GM18861 (cell line): ENCODE measurements at regions not wholly inside any gene's neighbourhood (a gene's known extent, or its start where the extent isn't known, plus 50 kb on each side); places are given as distances from the start of the nearest gene placed in this dataset.
A peak's percentile ranks its signal among the peaks of the same experiment; 100 is the strongest.
"Not testable (repeated sequence)": the region's sequence is repeated elsewhere in the genome, so short reads cannot be mapped to it uniquely, and the experiment has no call there.

Experiments used
- ATAC-seq: cut with Tn5 transposase; IDR thresholded peaks from one replicate; pipeline ENCODE4 v1.9.1; 2021; ENCODE audit not compliant: unreplicated experiment

DNA sequence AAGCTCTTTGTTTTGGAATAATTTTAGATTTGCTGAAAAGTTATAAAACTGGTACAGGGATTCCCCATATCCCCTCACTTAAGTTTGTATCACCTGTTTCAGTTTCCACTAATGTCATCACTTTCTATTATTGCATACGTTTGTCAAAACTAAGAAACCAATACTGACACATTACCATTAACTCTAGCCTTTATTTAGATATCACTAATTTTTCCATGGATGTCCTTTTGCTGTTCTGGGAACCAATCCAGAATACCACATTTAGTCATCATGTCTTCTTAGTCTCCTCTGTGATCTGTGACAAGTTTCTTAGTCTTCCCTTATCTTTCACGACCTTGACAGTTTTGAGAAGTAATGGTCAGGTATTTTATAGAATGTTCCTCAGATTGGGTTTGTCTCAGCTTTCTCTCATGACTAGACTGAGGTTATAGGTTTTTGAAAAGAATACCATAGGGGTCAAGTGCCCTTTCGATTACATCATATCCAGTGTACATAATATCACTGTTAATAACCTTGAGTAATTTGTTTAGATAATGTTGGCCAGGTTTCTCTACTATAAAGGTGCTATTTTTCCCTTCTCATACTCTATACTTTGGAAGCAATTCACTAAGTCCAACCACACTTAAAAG, 51.9 kb upstream of the NMUR2 start:
- ATAC-seq, result peak; percentile 67

DNA sequence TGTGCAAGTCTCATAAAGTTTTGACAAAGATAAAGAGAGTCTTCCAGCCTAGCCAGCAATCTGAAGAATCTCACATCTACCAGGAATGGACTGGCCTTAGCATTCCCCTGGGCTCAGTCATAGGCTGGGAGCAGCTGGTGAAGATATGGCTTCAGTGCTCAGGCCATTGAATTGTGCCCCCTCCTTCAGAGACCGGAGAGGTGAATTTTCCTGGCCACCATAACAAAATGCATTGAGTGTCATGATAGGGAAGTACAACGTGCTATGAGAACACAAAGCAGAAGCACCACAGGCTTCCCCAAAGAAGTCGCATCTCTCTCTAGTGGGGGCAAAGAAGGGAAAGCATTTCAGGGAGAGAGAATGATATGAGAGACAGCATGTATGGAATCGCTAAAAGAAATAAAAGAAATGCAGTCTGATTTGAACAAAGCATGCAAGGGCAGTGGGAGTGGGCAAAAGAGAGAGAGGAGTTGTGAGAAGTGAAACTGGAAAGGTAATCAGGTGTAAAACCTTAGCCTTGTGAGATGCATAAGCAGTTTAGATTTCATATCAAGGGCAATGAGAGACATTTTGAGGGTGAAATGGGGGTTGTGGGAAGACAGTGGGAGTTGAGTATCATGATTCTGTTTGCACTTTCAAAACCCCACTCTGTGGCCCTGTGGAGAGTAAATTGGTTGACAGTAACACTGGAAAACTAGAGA, 57.1 kb upstream of the NMUR2 start:
- peak; percentile 86 for ATAC-seq

DNA sequence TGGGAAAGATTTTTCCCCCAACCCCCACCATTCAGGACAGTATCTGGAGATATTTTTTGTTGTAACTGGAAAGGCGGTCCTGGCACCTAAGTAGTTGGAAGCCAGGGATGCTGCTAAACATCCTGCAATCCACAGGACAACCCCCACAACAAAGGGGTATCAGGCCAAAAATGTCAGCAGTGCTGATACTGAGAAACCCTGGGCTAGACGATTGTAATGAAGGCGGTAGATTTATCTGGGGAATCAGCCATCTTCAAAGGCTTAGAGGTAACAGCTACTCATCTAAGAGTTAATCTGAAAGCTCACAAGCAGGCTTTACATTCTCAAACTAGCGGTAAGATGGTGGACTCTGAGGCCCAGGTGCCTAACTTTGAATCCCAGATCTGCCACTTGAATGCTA, 59.0 kb upstream of the NMUR2 start:
- no peak for ATAC-seq

DNA sequence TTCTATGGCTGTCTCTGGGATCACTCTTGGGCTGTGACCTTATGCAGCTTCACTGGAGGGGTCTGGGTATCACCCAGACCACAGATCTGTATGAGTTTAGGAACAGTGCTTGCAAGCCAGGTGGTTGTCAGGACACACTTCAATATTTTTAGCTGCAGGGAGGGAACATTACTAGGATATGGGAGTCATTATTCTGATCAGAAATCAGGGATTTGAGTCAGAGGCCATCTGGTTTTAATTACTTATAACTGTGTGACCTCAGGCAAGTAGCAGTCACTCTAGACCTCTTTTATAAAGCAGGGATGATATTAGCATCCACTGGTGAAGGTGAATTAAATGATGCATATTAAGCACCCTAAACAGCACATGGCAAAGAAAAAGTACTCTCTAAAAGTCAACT, 60.1 kb upstream of the NMUR2 start:
- ATAC-seq, result no peak

DNA sequence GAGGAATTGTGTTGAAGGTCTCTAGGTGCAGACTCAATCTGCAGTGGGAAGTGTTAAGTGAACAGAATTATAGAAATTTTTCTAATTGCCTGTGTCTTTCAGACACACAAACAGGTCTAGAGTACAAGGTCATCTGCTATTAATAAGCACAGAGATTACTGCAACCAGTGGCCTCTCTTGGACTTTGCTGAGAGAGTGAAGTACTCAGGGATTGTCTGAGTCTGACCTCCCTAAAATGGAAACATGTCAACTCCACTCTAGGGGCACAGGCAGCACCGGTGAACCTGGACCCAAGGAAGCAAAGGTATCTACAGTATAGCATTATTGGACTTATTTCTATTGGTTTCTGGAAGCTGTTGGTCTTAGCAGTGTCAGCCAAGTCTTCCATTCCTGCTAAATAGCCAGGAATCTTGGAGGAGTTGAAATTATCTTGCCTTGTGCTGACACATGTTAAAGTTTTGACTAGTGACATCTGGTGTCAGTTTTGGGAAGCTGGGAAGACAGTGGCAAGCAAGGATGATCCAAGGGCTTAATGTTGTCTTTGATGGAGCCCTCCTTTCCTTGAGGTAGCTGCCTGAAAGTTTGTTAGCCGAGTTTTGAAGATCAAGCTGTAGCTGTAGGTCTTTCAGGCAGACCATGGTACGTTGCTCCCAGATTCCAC, 61.1 kb upstream of the NMUR2 start:
- ATAC-seq, result no peak

DNA sequence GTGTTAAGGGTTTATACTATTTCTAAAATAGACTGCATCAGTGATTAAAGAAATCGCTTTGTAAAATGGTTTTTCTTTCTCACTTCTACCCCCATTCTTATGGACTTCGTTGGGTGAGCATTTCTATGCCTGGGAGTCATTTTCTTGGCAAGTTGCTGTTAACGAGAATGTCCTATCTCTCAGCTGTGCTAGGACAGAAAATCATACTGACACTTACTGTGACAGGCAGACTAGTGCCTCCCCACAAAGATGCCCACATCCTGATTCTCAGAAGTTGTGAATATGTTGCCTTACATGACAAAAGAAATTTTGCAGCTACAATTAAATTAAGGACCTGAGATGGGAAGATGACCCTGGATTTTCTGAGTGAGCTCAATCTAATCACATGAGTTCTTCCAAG, 65.1 kb upstream of the NMUR2 start:
- no peak for ATAC-seq

DNA sequence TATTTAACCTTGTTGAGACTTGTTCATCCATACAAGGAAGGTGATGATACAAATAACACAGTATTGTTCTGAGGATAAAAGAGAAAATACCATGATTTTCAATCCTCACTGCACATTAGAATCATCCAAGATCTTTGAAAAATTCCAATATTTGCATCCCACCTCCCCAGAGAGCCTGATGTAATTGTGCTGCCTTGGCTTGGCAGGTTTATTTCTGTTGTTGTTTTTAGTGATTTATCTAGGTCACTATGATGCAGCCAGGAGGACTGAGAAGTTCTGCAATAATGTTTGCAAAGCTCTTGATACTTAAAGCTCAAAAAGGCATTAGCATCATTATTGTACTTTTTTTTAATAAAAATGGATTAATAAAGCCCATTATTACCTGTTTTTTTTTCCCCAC, 67.0 kb upstream of the NMUR2 start:
- no peak for ATAC-seq

DNA sequence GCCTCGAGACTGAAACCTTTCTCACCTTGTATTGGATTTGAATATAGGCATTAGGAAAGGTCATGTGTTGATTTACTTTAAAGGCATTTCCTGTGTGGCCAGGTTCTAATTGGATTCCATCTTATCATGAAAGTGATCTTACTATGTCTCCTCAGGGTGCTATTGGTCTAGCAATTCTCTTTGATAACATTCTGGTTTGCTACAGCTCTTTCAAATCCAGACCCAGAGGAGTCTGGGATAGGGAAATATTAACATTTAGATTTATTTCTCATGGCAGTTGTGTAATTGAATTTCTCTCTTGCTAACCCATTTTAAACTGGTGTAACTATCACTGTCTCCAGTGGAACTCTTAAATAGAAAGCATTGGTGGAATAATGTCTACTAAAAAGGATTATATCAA, 69.9 kb upstream of the NMUR2 start:
- ATAC-seq, result no peak

DNA sequence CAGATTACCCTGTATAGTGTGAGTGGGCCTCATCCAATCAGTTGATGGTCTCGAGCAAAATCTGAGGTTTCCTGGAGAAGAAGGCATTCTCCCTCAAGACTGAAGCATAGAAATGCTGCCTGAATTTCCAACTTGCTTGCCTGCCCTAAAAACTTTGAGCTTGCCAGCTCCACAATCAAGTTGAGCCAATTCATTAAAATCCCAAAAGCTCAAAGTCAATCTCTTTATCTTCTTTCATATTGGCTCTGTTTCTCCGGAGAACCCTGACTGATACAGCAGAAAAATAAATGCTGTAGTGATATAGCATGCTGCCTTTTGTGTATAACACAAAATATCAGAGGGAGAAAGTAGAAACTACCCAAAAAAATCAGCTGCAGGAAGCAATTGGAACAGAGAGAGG, 72.5 kb upstream of the NMUR2 start:
- no peak for ATAC-seq

DNA sequence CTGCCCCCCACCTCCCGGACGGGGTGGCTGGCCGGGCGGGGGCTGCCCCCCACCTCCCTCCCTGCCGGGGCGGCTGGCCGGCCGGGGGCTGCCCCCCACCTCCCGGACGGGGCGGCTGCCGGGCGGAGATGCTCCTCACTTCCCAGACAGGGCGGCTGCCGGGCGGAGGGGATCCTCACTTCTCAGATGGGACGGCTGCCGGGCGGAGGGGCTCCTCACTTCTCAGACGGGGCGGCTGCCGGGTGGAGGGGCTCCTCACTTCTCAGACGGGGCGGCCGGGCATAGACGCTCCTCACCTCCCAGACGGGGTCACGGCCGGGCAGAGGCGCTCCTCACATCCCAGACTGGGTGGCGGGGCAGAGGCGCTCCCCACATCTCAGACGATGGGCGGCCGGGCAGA, 74.8 kb upstream of the NMUR2 start:
- not testable (repeated sequence) for ATAC-seq

DNA sequence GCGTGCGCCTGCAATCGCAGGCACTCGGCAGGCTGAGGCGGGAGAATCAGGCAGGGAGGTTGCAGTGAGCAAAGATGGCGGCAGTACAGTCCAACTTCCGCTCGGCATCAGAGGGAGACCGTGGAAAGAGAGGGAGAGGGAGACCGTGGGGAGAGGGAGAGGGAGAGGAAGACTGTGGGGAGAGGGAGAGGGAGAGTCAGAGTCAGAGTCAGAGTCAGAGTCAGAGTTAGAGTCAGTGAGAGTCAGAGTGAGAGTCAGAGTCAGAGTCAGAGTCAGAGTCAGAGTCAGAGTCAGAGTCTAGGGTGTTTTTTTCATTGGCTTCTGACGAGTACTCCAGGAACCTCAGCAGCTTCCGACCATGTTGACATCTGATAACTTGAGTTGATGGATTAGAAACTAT, 75.6 kb upstream of the NMUR2 start:
- not testable (repeated sequence) for ATAC-seq

DNA sequence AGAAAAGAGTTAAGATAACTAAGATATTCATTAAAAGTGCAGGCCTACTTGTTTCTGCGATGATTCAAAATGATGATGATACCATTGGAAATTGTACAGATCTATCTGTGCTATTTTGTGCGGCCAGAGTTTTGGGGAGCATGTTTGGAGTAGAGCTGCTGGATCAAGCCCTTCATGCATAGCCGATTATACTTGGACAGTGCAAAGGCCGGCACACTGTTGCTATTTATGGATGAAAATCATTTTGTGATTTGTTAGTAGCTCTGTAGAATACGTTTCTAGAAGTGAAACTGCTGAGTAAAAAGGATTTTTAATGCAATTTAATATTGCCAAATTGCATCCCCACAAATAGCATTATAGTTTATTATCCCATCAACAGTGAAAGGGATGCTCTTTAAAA, 82.1 kb upstream of the NMUR2 start:
- ATAC-seq, result no peak

DNA sequence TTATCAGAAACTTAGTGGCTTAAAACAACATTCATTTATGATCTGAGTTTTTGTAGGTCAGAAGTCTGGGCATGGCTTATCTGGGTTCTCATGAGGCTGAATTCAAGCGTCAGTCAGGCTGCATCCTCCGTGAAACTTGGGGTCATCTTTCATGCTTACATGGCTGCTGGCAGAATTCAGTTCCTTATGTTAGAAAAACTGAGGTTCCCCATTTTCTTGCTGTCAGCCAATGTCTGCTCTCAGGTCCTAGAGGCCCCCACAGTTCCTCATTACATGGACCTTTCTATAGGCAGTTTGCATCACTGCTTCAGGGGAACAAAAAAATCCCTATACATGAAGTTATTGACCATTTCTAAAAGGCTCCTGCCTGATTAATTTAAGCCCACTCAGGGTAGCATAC, 83.8 kb upstream of the NMUR2 start:
- no peak for ATAC-seq

DNA sequence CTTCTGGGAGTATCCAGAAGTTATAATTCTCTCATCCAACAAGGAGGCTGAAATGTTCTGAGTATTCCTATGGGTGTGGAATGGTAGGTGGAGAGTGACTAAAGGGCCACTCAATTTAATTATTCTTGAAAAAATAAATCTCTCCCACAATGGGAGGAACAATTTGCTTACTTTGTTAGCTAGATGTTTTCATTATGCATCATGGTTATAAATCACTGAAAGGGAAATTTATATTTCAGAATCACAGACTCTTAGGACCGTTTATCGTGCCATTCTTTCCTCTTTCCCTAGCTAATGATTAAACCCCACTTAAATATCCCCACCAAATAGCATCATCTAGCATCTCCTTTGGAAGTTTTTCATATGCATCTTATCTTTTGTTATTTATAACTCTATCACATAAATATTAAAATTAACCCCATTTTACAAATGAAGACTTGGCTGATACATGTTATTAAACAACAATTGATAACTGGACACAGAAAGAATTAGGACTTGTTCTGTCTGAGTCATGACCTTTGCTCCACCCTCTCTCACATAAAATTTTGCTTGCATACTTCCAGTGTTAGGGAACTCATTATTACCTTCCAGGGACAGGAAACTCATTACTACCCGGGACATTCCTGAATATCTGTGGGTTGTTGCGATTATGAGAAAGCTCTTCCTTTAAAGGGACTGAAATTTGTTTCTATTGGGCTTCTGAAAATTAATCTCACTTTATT, 94.9 kb upstream of the NMUR2 start:
- no peak for ATAC-seq

DNA sequence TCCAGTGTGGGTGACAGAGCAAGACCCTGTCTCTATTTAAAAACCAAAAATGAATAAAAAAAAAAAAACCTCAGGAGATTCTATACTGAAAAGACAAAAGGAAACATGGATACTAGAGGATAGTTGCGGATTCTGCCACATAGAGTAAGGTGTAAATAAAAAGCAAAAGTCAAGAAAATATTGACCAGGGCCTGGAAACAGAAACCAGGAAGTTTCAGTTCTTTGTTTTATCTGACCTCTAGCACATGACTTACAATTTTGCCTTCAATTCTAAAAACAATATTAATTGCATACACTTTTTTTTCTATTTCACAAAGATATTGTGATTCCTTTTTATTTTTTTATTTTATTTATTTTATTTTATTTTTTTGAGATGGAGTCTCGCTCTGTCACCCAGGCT, 96.2 kb upstream of the NMUR2 start:
- ATAC-seq, result no peak

DNA sequence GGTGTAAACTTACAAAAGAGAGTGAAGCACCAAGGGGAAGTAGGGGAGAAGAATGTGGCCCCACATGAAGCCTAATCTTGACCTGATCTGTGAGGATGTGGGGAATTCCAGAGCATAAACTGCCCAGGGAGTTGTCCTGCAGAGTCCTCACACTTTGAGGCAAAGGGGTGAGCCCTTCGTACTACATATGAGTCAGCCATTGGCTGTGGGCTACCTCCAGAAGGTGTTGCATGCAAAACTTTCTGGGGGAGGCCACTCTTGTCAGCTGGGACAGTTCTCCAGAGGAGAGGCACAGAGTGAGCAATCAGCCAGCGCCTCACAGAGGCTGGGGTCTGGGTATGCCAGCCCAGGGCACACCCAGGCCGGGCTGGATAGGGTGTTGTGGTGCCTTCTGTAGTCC, 98.1 kb upstream of the NMUR2 start:
- ATAC-seq, result no peak

DNA sequence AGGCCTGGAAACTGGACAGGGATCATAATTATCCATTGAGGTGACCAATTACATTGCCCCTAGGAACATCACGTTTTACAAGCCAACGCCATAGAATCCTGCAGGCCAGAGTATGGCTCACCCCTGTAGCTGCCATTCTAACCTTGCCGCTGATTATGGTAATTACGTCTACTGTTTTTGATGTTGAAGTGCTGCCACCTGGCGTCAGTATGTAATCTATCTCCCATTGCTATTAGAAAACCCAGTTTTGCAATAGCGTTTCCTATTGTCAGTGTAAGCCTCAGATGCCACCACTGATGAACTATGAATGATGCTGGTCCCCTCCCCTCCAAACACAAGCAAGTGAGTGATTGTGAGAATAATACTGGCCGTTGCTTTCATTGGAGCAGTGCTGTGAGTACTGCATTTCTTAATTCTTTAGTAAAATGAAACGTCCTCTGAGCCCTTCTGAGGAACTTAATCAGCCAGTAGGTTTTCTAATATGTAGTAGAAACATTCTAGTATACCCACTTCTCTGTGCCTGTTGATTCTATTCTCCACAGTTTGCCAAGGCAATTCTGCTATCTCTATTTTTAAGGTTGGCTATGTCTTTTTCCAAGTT, 100.5 kb upstream of the NMUR2 start:
- ATAC-seq, result peak; percentile 89

DNA sequence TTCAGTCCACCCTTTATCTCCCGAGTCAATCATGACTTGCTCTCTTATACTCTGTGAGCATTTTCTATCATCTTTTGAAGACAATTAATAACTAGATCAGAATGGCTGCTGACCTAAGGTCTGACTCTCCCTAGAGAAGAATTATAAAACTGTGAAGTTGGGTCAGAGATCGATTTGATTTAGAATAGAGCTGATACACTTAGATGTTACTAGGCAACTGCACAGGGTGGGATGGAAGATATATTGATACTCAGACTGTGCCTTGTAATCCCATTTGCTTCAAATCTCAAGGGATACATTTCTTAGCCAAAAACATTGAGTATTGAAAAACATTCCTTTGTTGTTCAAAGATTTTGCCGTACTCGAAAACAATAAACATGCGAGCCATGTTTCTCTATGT, 106.0 kb upstream of the NMUR2 start:
- no peak for ATAC-seq

DNA sequence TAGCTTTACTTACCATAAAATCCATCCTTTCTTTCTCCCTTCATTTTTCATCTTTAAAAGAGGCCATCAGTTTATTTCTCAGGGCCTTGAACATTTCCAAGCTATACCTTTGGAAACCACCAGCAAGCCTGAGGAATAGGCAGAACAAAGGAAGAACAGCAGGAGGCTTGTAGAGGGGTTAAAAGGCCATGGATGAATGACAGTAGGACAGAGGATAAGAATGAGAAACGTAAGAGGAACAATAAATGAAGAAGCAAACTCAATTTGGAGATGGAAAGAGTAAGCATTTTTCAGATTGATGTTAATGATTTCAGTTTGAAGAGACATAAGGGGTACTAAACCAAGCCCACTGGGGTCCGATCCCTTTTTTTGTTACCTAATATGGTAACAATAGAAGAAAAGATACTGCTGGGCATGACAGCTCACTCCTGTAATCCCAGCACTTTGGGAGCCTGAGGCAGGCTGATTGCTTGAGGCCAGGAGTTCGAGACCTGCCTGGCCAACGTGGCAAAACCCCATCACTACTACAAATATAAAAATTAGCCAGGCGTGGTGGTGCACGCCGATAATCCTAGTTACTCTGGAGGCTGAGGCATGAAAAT, 106.6 kb upstream of the NMUR2 start:
- ATAC-seq, result no peak

DNA sequence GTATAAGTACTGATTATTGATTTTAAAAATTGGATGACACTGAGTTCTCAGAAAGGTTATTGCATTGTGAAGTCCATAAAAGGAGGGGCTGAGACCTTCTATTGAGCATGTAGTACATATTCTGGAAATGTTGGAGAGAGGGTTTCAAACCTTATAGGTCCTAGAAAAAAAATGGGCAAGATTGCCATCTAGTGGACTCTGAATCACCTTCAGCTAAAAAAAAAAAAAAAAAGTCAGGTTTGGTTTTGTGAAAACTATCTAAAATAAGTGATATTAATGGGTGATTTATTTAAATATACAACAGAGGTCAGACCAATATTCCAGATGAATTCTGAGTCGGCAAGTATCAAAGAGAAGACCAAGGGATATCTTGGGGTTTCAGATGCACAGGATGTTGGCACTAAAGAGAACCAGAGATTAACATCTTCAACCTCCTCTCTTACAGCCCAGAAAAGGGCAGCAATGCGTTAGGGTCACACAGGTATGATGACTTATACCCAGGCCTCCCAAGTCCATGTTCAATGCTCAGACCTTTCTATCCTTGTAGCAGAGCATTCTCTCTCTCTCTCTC, 109.8 kb upstream of the NMUR2 start:
- ATAC-seq, result no peak

DNA sequence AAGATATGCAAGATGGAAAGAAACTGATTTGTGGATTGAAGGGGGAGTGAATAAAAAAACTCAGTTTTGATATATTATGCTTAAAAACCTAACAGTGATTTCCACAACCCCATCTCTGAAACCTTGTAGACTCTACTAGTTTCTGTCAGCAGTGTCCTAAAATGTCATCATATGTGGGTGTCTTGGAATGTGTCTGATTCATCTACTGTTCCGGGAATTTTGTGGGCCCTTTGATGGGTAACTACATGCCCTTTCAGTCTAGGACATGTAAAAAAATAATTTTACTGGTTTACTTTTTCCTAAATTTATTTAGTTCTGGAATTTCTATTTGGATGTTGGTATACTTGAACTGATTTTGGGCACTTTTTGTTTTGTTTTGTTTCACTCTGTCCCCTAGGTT, 118.9 kb upstream of the NMUR2 start:
- no peak for ATAC-seq
